Colonic mucosa (tissue), 4 donors: ENCODE measurements at regions not wholly inside any gene's neighbourhood (a gene's known extent, or its start where the extent isn't known, plus 50 kb on each side); places are given as distances from the start of the nearest gene placed in this dataset.

Source experiments
- DNase-seq: peaks from one replicate; pipeline ENCODE4 v3.0.0-alpha.2; 2020
- H3K27ac ChIP-seq: fragments of 200-600 bp; one replicate; pipeline ENCODE4 v1.8.0; 2021
- H3K27me3 ChIP-seq: fragments of 200-600 bp; one replicate; pipeline ENCODE4 v1.8.0; 2021
- H3K36me3 ChIP-seq: fragments of 200-600 bp; one replicate; pipeline ENCODE4 v1.8.0; 2021
- H3K4me1 ChIP-seq: fragments of 200-600 bp; one replicate; pipeline ENCODE4 v1.8.0; 2021; ENCODE audit warnings: mild to moderate bottlenecking
- H3K4me3 ChIP-seq: fragments of 200-600 bp; one replicate; pipeline ENCODE4 v1.8.0; 2021
- H3K9ac ChIP-seq, 2 donors: one replicate each; pipeline ENCODE4 v1.7.0; 2013; ENCODE audit warnings: control low read depth in 2 of 2, low read depth in 2 of 2, low read length in 2 of 2
- H3K9me3 ChIP-seq: fragments of 200-600 bp; one replicate; pipeline ENCODE4 v1.8.0; 2021
- CTCF ChIP-seq: fragments of 200-600 bp; IDR thresholded peaks from one replicate; pipeline ENCODE4 v1.8.0; 2022; ENCODE audit warnings: antibody characterized with exemption, mild to moderate bottlenecking
- intact Hi-C: fragments of 100-400 bp; cut with DNase I; formaldehyde crosslinking; loops from one replicate; pipeline ENCODE4 v1.14.1; 2022
- donor health status: healthy.
- donor health status: DM: no; HTN: no; CAD: no.
- donor health status: DM: no; HTN: no; CAD: no.

- DNase-seq: no peak
- H3K9ac ChIP-seq: no peak overlapping the region
- no peaks in the 10 kb centered on the region for H3K27me3 ChIP-seq
- no peak overlapping the region for H3K27ac ChIP-seq
- H3K4me3 ChIP-seq: no peak overlapping the region
- no peak for TF ChIP-seq CTCF
- H3K4me1 ChIP-seq: no peaks in the 10 kb centered on the region
- no peaks in the 10 kb centered on the region for H3K9me3 ChIP-seq
- no peaks in the 10 kb centered on the region for H3K36me3 ChIP-seq
- intact Hi-C loops: no loop called here
These were observed 173.5 kb upstream of the PAPPA start for GRCh38 chr9:115980054-115980453.

GRCh38 chr9:115980502-115980901, 173.1 kb upstream of the PAPPA start:
- no peak for TF ChIP-seq CTCF
- H3K9me3 ChIP-seq: no peaks in the 10 kb centered on the region
- intact Hi-C loops: no loop called here
- no peak overlapping the region for H3K4me3 ChIP-seq
- no peak overlapping the region for H3K9ac ChIP-seq
- H3K27ac ChIP-seq: no peak overlapping the region
- no peaks in the 10 kb centered on the region for H3K4me1 ChIP-seq
- no peak for DNase-seq
- H3K36me3 ChIP-seq: no peaks in the 10 kb centered on the region
- no peaks in the 10 kb centered on the region for H3K27me3 ChIP-seq

GRCh38 chr9:115980976-115981375, 172.6 kb upstream of the PAPPA start:
- intact Hi-C loops: no loop called here
- H3K9me3 ChIP-seq: no peaks in the 10 kb centered on the region
- no peak for TF ChIP-seq CTCF

GRCh38 chr9:115983366-115983765, 170.2 kb upstream of the PAPPA start:
- H3K4me3 ChIP-seq: no peak overlapping the region
- H3K36me3 ChIP-seq: no peaks in the 10 kb centered on the region
- no peak for DNase-seq
- no peak overlapping the region for H3K27ac ChIP-seq
- no peak for TF ChIP-seq CTCF
- no peaks in the 10 kb centered on the region for H3K9me3 ChIP-seq
- no peak overlapping the region for H3K9ac ChIP-seq
- no peaks in the 10 kb centered on the region for H3K27me3 ChIP-seq
- no peaks in the 10 kb centered on the region for H3K4me1 ChIP-seq
- intact Hi-C loops: no loop called here

More at GRCh38 chr9:115980976-115981375, 172.6 kb upstream of the PAPPA start:
- Histone ChIP-seq H3K4me1 (no peaks in the 10 kb centered on the region), H3K36me3 (no peaks in the 10 kb centered on the region), H3K27ac (no peak overlapping the region), H3K9ac (no peak overlapping the region), H3K27me3 (no peaks in the 10 kb centered on the region), H3K4me3 (no peak overlapping the region)
- DNase-seq: no peak

- H3K9me3 ChIP-seq: no peaks in the 10 kb centered on the region
- H3K4me3 ChIP-seq: no peak overlapping the region
- H3K27ac ChIP-seq: no peak overlapping the region
- H3K9ac ChIP-seq: no peak overlapping the region
- no peaks in the 10 kb centered on the region for H3K27me3 ChIP-seq
- TF ChIP-seq CTCF: no peak
- intact Hi-C loops: no loop called here
- H3K4me1 ChIP-seq: no peaks in the 10 kb centered on the region
- no peaks in the 10 kb centered on the region for H3K36me3 ChIP-seq
- no peak for DNase-seq
These were observed 167.9 kb upstream of the PAPPA start for GRCh38 chr9:115985657-115986056.

- no peak overlapping the region for H3K9ac ChIP-seq
- no peaks in the 10 kb centered on the region for H3K4me1 ChIP-seq
- no peak for DNase-seq
- no peaks in the 10 kb centered on the region for H3K36me3 ChIP-seq
- no peak overlapping the region for H3K4me3 ChIP-seq
- H3K27me3 ChIP-seq: no peaks in the 10 kb centered on the region
- no peaks in the 10 kb centered on the region for H3K9me3 ChIP-seq
- intact Hi-C loops: no loop called here
- TF ChIP-seq CTCF: no peak
- no peak overlapping the region for H3K27ac ChIP-seq
These were observed 167.1 kb upstream of the PAPPA start for GRCh38 chr9:115986508-115986907.
